K562 (cell line): ENCODE measurements at regions not wholly inside any gene's neighbourhood (a gene's known extent, or its start where the extent isn't known, plus 50 kb on each side); places are given as distances from the start of the nearest gene placed in this dataset.

Source experiments
- CBX2 ChIP-seq: fragments of 200-600 bp; sonication (generic); IDR thresholded peaks from one replicate; pipeline ENCODE4 v1.6.1; 2012; ENCODE audit warnings: mild to moderate bottlenecking, low read length, inconsistent platforms; ENCODE audit not compliant: insufficient read depth, poor library complexity, severe bottlenecking
- DNMT1 ChIP-seq: fragments of 450-650 bp; IDR thresholded peaks from 2 replicates; pipeline ENCODE4 v1.6.1; 2016; ENCODE audit warnings: antibody characterized with exemption, mild to moderate bottlenecking
- ELF4 ChIP-seq: fragments of 450-650 bp; formaldehyde crosslinking; IDR thresholded peaks from 2 replicates; pipeline ENCODE4 v1.4.0; 2022; ENCODE audit warnings: missing genetic modification characterization
- EP400 ChIP-seq: fragments of 450-650 bp; IDR thresholded peaks from 2 replicates; pipeline ENCODE4 v1.6.1; 2017; ENCODE audit warnings: antibody characterized with exemption, mild to moderate bottlenecking, moderate library complexity
- FOSL1 ChIP-seq: fragments of 200-800 bp; sonication (Bioruptor generic); conservative IDR thresholded peaks from 2 replicates; pipeline ENCODE4 v1.6.1; 2016; ENCODE audit warnings: missing genetic modification characterization, missing compliant biosample characterization
- HDAC2 ChIP-seq: fragments of 450-650 bp; IDR thresholded peaks from 2 replicates; pipeline ENCODE4 v1.6.1; 2016; ENCODE audit warnings: mild to moderate bottlenecking
- HMG20B ChIP-seq: fragments of 250-450 bp; sonication (Bioruptor Pico); IDR thresholded peaks from 2 replicates; pipeline ENCODE4 v1.5.0; 2021; ENCODE audit warnings: mild to moderate bottlenecking
- HSF4 ChIP-seq: fragments of 250-450 bp; sonication (Bioruptor Pico); IDR thresholded peaks from 2 replicates; pipeline ENCODE4 v2.1.2; 2022; ENCODE audit warnings: mild to moderate bottlenecking, moderate library complexity, borderline replicate concordance
- MAFK ChIP-seq: IDR thresholded peaks from 2 replicates; pipeline ENCODE4 v1.6.1; 2011; ENCODE audit warnings: low read length, improper control_type of control experiment
- MEF2D ChIP-seq: conservative IDR thresholded peaks from 2 replicates; pipeline ENCODE4 v1.6.1; 2016; ENCODE audit warnings: low read depth, missing genetic modification characterization, missing compliant biosample characterization
- MYC ChIP-seq, 2 experiments: fragments of 250-450 bp in 1 of 2; sonication (Bioruptor Pico) in 1 of 2; IDR thresholded peaks; 2 replicates each; pipeline versions ENCODE4 v1.5.1 to v1.6.1; 2012 to 2021; ENCODE audit warnings: low read depth in 2 of 2, borderline replicate concordance in 1 of 2, improper control_type of control experiment in 1 of 2, low read length in 1 of 2, mild to moderate bottlenecking in 1 of 2, moderate library complexity in 1 of 2
- MYNN ChIP-seq, 2 experiments: sonication (generic); formaldehyde crosslinking in 1 of 2; IDR thresholded peaks; 2 replicates each; pipeline versions ENCODE4 v1.5.0 to v1.6.1; 2016 to 2020; ENCODE audit warnings: antibody characterized with exemption in 1 of 2, missing genetic modification reagents in 1 of 2
- NR2C1 ChIP-seq, 2 experiments: fragments of 450-650 bp; IDR thresholded peaks; 2 replicates each; pipeline ENCODE4 v1.6.1; 2017; ENCODE audit warnings: mild to moderate bottlenecking in 2 of 2, antibody characterized with exemption in 1 of 2, inconsistent platforms in 1 of 2, missing compliant biosample characterization in 1 of 2, missing genetic modification characterization in 1 of 2
- SIN3A ChIP-seq, 2 experiments: fragments of 150-350 bp in 1 of 2; IDR thresholded peaks; 2 replicates each; pipeline ENCODE4 v1.6.1; 2011 to 2016; ENCODE audit warnings: borderline replicate concordance in 2 of 2, low read depth in 2 of 2, low read length in 2 of 2, mild to moderate bottlenecking in 2 of 2, moderate library complexity in 2 of 2; ENCODE audit not compliant: control insufficient read depth in 1 of 2
- SMAD3 ChIP-seq: fragments of 450-650 bp; formaldehyde crosslinking; conservative IDR thresholded peaks from 2 replicates; pipeline ENCODE4 v1.4.0; 2020; ENCODE audit warnings: mild to moderate bottlenecking
- YY1 ChIP-seq, 3 experiments: IDR thresholded peaks; 2 replicates each; pipeline ENCODE4 v1.6.1; 2011; ENCODE audit warnings: low read length in 2 of 3, mild to moderate bottlenecking in 2 of 3, moderate library complexity in 2 of 3, borderline replicate concordance in 1 of 3, control low read depth in 1 of 3, low read depth in 1 of 3; ENCODE audit not compliant: insufficient read depth in 3 of 3, insufficient replicate concordance in 2 of 3, control insufficient read depth in 1 of 3, insufficient read length in 1 of 3; ENCODE audit errors: extremely low read depth in 1 of 3
- ZC3H11A ChIP-seq: IDR thresholded peaks from 2 replicates; pipeline ENCODE4 v1.6.1; 2012; ENCODE audit warnings: low read depth, low read length, improper control_type of control experiment
- ZEB2 ChIP-seq: fragments of 450-650 bp; IDR thresholded peaks from 2 replicates; pipeline ENCODE4 v1.6.1; 2016
- ZNF143 ChIP-seq: sonication (generic); formaldehyde crosslinking; IDR thresholded peaks from 2 replicates; pipeline ENCODE4 v1.9.0; 2022; ENCODE audit warnings: mild to moderate bottlenecking, missing genetic modification reagents
- TF ChIP-seq, protein P1 (sequence below): fragments of 450-650 bp; IDR thresholded peaks from 2 replicates; pipeline ENCODE4 v1.6.1; 2017; ENCODE audit warnings: mild to moderate bottlenecking, moderate library complexity
- TF ChIP-seq, protein P2 (sequence below): sonication (generic); formaldehyde crosslinking; IDR thresholded peaks from 2 replicates; pipeline ENCODE4 v1.8.0; 2022; ENCODE audit warnings: mild to moderate bottlenecking, low read depth, missing genetic modification reagents
- TF ChIP-seq, protein P3 (sequence below): sonication (generic); formaldehyde crosslinking; IDR thresholded peaks from 2 replicates; pipeline ENCODE4 v1.8.0; 2022; ENCODE audit warnings: missing genetic modification reagents, mild to moderate bottlenecking, moderate library complexity, borderline replicate concordance
- TF ChIP-seq, protein P4 (sequence below): fragments of 450-650 bp; formaldehyde crosslinking; IDR thresholded peaks from 2 replicates; pipeline ENCODE4 v1.4.0; 2020; ENCODE audit warnings: mild to moderate bottlenecking, moderate library complexity

DNA sequence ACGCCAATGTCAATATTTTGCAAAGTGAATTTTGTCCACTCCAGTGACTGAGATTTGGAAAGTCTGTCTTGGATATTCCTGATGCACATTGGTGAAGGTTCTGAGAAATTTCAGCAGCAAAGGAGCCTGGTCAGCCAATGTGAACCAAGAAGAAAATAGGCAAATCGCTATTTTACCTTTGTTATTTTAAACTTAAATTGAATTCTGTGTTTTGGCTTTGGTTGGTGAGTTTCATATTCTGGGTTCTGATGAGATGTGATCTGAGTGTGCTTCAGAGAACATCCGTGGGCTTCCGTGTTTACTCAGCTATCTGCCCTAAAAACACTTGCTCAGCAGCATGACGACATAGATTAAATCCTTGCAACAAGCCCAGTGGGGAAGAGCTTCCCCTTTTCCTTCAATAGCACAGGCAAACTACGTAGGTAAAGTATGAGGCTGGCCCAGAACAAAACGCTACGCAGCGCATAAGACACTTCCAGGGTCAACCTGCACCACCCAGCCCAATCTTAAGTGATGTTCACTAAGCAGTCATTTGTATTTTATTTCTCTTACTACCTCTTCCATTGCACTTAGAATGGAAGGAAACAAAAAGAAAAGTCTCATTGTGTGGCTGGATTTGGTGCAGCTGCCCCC, 176.4 kb upstream of the KAZN start (continued):
- no peak for TF ChIP-seq SIN3A (IDR thresholded peaks at IDR 0.05; ENCODE audit: borderline replicate concordance in 2 of 2, control insufficient read depth in 1 of 2, low read depth in 2 of 2, low read length in 2 of 2)
- TF ChIP-seq, protein P1, sequence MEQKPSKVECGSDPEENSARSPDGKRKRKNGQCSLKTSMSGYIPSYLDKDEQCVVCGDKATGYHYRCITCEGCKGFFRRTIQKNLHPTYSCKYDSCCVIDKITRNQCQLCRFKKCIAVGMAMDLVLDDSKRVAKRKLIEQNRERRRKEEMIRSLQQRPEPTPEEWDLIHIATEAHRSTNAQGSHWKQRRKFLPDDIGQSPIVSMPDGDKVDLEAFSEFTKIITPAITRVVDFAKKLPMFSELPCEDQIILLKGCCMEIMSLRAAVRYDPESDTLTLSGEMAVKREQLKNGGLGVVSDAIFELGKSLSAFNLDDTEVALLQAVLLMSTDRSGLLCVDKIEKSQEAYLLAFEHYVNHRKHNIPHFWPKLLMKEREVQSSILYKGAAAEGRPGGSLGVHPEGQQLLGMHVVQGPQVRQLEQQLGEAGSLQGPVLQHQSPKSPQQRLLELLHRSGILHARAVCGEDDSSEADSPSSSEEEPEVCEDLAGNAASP, result no peak
- TF ChIP-seq, protein P2, sequence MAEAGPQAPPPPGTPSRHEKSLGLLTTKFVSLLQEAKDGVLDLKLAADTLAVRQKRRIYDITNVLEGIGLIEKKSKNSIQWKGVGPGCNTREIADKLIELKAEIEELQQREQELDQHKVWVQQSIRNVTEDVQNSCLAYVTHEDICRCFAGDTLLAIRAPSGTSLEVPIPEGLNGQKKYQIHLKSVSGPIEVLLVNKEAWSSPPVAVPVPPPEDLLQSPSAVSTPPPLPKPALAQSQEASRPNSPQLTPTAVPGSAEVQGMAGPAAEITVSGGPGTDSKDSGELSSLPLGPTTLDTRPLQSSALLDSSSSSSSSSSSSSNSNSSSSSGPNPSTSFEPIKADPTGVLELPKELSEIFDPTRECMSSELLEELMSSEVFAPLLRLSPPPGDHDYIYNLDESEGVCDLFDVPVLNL (CRISPR knock-in tag), result no peak
- peak; percentile 71; the same call in 1 of the 2 replicates for TF ChIP-seq MEF2D
- TF ChIP-seq SMAD3 (CRISPR knock-in tag), result peak; percentile 50; the same call in 1 of the 2 replicates
- TF ChIP-seq DNMT1, result no peak
- TF ChIP-seq, protein P3, sequence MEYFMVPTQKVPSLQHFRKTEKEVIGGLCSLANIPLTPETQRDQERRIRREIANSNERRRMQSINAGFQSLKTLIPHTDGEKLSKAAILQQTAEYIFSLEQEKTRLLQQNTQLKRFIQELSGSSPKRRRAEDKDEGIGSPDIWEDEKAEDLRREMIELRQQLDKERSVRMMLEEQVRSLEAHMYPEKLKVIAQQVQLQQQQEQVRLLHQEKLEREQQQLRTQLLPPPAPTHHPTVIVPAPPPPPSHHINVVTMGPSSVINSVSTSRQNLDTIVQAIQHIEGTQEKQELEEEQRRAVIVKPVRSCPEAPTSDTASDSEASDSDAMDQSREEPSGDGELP, result no peak
- peak; percentile 73 for TF ChIP-seq MYC (IDR thresholded peaks at IDR 0.05; ENCODE audit: low read depth, low read length)
- TF ChIP-seq MYC (CRISPR knock-in tag; IDR thresholded peaks at IDR 0.05; ENCODE audit: borderline replicate concordance, low read depth), result no peak
- TF ChIP-seq YY1 (IDR thresholded peaks at IDR 0.05; ENCODE audit: borderline replicate concordance in 1 of 3, control insufficient read depth in 1 of 3, extremely low read depth in 1 of 3, insufficient read depth in 3 of 3, insufficient read length in 1 of 3, insufficient replicate concordance in 2 of 3, low read depth in 1 of 3, low read length in 2 of 3), result no peak
- peak; percentile 92 for TF ChIP-seq MAFK
- TF ChIP-seq ZC3H11A, result no peak
- no peak for TF ChIP-seq CBX2
- peak; percentile 71 for TF ChIP-seq FOSL1 (tag)
- TF ChIP-seq HMG20B (CRISPR knock-in tag), result no peak
- peak; percentile 34; the same call in 1 of the 2 replicates for TF ChIP-seq MYNN (IDR thresholded peaks at IDR 0.05)
- TF ChIP-seq MYNN (CRISPR knock-in tag; IDR thresholded peaks at IDR 0.05), result no peak
- TF ChIP-seq ZEB2, result peak; percentile 79
- TF ChIP-seq HSF4 (CRISPR knock-in tag), result peak; percentile 72; the same call in 1 of the 2 replicates
- no peak for TF ChIP-seq ZNF143 (CRISPR knock-in tag)
- TF ChIP-seq EP400, result peak; percentile 85
- peak; percentile 26; the same call in 1 of the 2 replicates for TF ChIP-seq NR2C1 (IDR thresholded peaks at IDR 0.05)
- no peak for TF ChIP-seq NR2C1 (tag; IDR thresholded peaks at IDR 0.05)
- TF ChIP-seq, protein P4, sequence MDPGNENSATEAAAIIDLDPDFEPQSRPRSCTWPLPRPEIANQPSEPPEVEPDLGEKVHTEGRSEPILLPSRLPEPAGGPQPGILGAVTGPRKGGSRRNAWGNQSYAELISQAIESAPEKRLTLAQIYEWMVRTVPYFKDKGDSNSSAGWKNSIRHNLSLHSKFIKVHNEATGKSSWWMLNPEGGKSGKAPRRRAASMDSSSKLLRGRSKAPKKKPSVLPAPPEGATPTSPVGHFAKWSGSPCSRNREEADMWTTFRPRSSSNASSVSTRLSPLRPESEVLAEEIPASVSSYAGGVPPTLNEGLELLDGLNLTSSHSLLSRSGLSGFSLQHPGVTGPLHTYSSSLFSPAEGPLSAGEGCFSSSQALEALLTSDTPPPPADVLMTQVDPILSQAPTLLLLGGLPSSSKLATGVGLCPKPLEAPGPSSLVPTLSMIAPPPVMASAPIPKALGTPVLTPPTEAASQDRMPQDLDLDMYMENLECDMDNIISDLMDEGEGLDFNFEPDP (CRISPR knock-in tag), result no peak
- peak; percentile 91 for TF ChIP-seq HDAC2
- 0 out of 2 replicates have a peak, but pooled peaks have one; percentile 59 for TF ChIP-seq ELF4 (CRISPR knock-in tag)
